Effector CD4-positive, alpha-beta T cell (primary cell): ENCODE measurements at regions not wholly inside any gene's neighbourhood (a gene's known extent, or its start where the extent isn't known, plus 50 kb on each side); places are given as distances from the start of the nearest gene placed in this dataset.
"Not testable (repeated sequence)": the region's sequence is repeated elsewhere in the genome, so short reads cannot be mapped to it uniquely, and the experiment has no call there.

Experiments used
- DNase-seq: peaks from one replicate; pipeline ENCODE4 v3.0.0-alpha.2; 2020

DNA sequence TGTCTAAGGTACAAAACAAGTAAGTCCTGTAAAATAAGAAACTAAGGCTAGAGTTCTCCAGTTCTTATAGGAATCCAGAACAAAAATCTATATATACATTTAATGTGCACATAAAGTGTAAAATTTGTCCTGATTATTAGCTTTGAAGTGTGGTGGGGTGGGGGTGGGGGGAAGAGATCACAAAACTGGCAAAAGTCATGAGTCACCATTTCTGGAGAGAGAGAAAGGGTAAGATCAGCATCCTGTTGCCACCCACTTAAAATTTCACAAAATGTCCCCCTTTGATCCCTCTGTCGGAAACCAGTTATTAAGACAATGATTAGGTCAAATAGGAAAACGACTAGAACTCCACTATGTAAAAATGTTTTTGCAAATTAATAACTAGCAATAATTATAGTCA, 482.0 kb upstream of the POU3F2 start:
- DNase-seq = no peak

DNA sequence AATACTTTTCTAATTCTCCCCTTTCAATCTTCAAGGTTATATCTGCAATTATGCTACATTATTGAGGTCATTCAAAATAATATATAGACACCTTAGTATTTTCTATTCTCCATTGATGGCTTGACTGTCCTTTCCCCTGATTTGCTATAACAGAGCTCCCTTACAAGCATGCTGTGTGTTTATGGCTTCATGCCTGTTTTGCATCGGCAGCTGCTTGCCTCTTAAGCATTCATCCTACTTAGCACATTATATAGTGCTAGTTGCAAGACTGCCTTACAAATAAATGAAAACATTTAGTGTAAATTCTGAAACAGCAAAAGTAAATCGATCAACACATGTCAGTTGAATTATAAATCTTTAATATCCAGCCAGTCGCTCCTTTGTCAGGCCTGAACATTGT, 476.2 kb upstream of the POU3F2 start:
- no peak for DNase-seq

- peak; percentile 1 for DNase-seq
Measured at GRCh38 chr6:98366371-98366770, 468.0 kb upstream of the POU3F2 start.

- DNase-seq = no peak
Measured at GRCh38 chr6:98380589-98380988, 453.8 kb upstream of the POU3F2 start.

DNA sequence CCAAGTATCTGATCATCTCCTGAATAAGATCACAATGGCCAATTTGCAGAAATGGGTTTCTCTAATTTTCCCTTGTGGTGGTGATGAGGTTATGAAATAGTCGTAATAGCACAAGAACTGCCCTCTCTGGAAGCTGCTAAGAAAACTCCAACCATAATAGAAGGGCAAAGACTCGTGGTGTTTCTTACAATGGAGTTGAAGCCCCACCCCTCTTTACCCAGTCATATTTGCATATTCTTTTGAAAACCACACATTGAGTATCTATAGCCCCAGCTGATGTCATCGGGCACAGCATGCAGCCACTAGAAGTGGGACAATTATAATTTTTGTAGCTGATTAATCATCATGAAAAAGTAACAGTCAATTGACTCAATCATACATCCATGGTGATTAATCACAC, 452.1 kb upstream of the POU3F2 start:
- DNase-seq = no peak

GRCh38 chr6:98384334-98384733, 450.0 kb upstream of the POU3F2 start:
- no peak for DNase-seq

GRCh38 chr6:98384801-98385200, 449.6 kb upstream of the POU3F2 start:
- no peak for DNase-seq

GRCh38 chr6:98395610-98396166, 438.7 kb upstream of the POU3F2 start:
- DNase-seq = no peak

DNA sequence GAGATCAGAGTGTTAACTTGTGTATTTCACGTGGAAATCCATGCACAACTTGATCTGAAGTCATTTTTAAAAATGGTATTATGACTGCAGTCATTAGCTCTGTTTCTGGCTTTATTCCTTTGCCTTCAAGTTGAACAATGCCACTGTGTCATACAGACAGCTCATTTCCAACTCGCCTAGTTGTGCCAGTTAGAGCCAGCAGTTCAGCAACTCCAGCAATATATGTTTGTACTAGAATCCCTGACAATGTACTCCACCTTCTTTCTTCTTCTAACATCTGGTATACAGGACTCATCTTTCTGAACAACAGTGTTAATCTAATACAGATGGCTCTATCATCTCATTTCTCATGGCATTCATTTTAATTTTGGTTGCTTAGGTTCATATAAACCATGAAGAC, 418.3 kb upstream of the POU3F2 start:
- no peak for DNase-seq

GRCh38 chr6:98416497-98417158, 417.7 kb upstream of the POU3F2 start:
- DNase-seq = not testable (repeated sequence)

DNA sequence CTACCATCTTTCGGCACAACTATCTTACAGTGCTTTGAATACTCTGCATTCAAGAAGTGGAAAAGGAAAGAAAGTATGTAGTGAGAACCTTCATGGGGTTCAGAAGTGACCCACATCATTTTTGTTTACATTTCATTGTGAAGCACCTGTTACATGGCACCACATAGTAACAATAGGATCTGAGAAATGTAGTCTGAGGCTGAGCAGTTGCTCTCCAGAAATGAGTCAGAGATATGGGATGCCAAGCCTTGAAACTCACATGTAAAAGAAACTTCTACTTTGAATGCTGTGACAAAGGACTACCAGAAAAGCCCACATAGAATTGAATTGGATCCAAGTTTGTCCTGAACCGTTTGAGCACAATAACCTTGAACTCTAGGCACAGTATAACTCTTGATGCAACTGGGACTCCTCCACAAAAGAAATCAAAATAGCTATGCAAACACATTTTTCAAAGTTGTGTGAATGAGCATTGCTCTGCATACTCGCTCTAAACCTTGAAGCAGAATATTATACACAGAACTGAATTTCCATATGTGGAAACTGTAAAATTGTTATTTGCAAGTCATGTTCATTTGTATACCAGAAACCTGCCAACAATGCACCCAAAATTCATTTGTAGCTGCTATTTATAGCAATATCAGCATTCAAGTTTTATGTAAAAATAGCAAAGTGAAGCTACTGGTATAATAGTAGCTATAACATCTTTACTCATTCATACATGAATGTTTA, 400.9 kb upstream of the POU3F2 start:
- DNase-seq = no peak

GRCh38 chr6:98443633-98444032, 390.7 kb upstream of the POU3F2 start:
- no peak for DNase-seq

DNA sequence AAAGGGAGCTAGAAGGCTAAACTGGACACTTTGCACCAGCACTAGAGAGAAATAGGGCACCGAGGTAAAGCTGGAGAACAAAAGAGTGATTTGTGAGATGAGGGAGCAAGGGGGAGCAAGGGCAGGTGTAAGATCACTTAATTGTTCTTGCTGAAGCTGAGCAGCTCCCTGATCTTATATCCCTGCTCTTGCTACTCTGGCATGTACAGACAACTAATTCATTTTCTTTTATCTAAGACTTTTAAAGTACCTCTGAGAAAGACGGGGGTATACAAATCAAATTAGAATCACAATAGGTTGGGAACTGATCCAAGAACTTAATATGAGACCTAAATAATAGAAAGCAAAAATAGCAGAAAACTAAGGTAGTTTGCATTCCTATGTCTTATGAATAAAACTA, 381.7 kb upstream of the POU3F2 start:
- no peak for DNase-seq

GRCh38 chr6:98454809-98455322, 379.5 kb upstream of the POU3F2 start:
- no peak for DNase-seq

- DNase-seq = no peak
Measured at GRCh38 chr6:98458708-98459107, 375.7 kb upstream of the POU3F2 start.

GRCh38 chr6:98463038-98464000, 371.1 kb upstream of the POU3F2 start:
- DNase-seq = no peak

DNA sequence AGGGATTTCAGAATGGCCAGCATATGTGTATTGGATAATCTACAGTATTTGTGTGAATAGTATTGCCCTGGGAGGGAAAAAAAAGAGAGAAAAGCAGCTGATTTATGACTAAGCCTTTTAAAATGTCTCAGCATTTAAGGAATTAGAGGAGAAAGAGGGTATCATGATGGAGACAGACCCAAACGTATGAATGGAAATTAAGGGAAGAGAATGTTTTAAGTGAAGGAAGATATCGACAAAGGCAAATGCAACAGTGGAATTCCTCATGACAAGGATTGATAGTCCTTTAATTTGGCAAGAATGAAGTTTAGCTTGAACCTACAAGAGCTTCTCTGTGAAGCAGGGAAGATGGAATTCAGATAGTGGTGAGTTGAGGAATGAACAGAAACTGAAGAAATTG, 367.3 kb upstream of the POU3F2 start:
- no peak for DNase-seq

DNA sequence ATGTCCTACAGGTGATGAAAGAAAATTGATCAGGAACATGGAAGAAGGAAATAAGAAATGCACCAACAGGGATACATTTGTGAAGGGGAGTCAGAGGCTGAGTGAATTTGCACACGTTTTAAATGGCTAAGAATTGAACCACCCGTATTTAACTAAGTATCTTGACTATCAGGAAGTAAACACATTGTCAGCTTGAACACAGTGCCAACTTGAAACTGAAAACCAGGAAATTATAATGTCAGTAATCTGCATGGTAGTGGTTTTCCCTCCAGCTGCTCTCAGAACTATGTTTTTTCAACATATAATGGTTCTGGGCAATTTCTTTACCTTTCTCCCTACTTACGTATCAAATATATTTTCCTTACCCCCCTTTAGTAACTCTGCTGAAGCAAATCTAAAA, 366.5 kb upstream of the POU3F2 start:
- DNase-seq = no peak

GRCh38 chr6:98469141-98469540, 365.2 kb upstream of the POU3F2 start:
- no peak for DNase-seq

- no peak for DNase-seq
Measured at GRCh38 chr6:98470821-98471220, 363.6 kb upstream of the POU3F2 start.

DNA sequence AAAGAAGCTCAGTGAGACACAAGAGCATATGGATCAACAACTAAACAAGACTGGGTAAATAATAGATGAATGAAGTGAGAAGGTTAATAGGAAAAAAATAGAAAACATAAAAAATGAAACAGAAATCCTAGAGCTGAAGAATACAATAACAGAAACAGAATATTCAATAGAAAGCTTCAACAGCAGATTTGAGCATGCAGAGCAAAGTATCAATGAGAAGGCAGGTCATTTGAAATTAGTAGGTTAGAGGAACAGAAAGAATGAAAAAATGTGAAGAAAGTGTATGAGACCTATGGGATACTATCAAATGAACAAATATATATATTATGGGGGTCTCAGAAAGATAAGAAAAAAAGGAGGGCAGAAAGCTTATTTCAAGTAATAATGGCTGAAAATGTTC, 362.9 kb upstream of the POU3F2 start:
- DNase-seq = no peak

DNA sequence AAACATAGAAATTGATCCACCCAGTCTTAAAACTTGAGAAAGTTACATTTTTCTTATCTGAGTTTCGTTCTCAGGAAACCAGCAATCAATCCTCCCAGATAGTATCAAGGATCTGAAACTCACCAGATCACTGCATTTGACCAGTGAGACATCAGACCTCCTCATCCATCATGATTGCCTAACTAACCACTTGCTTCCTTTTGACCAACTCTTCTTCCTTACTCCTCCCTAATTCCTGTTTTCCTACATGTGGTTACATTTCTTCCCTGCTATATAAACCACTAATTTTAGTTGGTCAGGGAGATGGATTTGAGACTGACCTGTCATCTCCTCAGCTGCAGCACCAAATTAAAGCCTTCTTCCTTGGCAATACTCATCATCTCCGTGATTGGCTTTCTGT, 357.1 kb upstream of the POU3F2 start:
- no peak for DNase-seq

DNA sequence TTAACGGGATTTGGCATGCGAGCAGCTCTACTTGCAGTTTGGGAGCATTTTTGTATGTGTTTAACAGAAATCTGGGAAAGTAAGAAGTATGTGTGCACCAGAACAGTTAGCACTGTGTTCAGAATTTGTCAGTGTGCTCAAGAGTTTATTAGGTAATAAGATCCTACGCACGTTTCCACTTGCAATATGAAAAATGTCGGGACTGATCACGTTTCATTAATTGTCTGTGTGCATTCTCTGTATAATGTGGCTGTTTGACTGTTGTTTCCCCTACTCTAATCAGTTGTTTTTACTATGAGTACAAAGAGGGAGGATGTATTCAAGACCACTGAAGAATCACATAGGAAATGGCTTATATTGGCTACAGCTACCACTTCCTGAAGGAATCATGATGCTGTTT, 349.7 kb upstream of the POU3F2 start:
- DNase-seq = no peak
